PC-3 (cell line): ENCODE measurements at regions not wholly inside any gene's neighbourhood (a gene's known extent, or its start where the extent isn't known, plus 50 kb on each side); places are given as distances from the start of the nearest gene placed in this dataset.

Source experiments
- ATAC-seq: fragments of 200-7000 bp; cut with Tn5 transposase; 2 replicates; pipeline ENCODE4 v1.9.1; 2020; ENCODE audit warnings: mild to moderate bottlenecking, moderate library complexity
- BruUV-seq: library from RNA; stranded (reverse); fragments of 400-500 nt; replicated peaks from 2 replicates; lab custom pipeline; 2021; lab: Mats Ljungman, UMichigan
- CTCF ChIA-PET: fragments of 300-600 bp; sonication (Branson Sonifier 250); formaldehyde crosslinking; loops from one replicate; lab custom pipeline; 2022; ENCODE audit warnings: antibody characterized with exemption; lab: Charles Lee
- POLR2A ChIA-PET: fragments of 300-600 bp; sonication (Branson Sonifier 250); formaldehyde crosslinking; loops from one replicate; lab custom pipeline; 2022; ENCODE audit warnings: antibody characterized with exemption; ENCODE audit not compliant: unreplicated experiment; lab: Charles Lee
- DNase-seq: peaks from one replicate; pipeline ENCODE4 v3.0.0-alpha.2; 2015
- H2AFZ ChIP-seq: fragments of 300-600 bp; sonication (generic); 2 replicates; pipeline ENCODE4 v1.6.0; 2016; ENCODE audit warnings: antibody characterized with exemption, low read length
- H3F3A ChIP-seq: fragments of 300-600 bp; sonication (generic); one replicate; pipeline ENCODE4 v1.6.0; 2017; ENCODE audit warnings: antibody characterized with exemption, low read length, control low read depth, mild to moderate bottlenecking; ENCODE audit not compliant: unreplicated experiment
- H3K27ac ChIP-seq: fragments of 300-600 bp; sonication (generic); 2 replicates; pipeline ENCODE4 v1.5.1; 2016; ENCODE audit warnings: mild to moderate bottlenecking, low read length
- H3K27me3 ChIP-seq: fragments of 300-600 bp; sonication (generic); 2 replicates; pipeline ENCODE4 v1.6.1; 2016; ENCODE audit warnings: low read length, mixed read lengths
- H3K36me3 ChIP-seq: fragments of 300-600 bp; sonication (generic); 2 replicates; pipeline ENCODE4 v1.6.1; 2016; ENCODE audit warnings: low read depth, mixed run types, low read length, mixed read lengths
- H3K4me1 ChIP-seq: fragments of 300-600 bp; sonication (generic); 2 replicates; pipeline ENCODE4 v1.5.1; 2016; ENCODE audit warnings: low read length; ENCODE audit not compliant: insufficient read depth
- H3K4me2 ChIP-seq: fragments of 300-600 bp; sonication (generic); 2 replicates; pipeline ENCODE4 v1.6.0; 2016; ENCODE audit warnings: low read length
- H3K4me3 ChIP-seq: fragments of 300-600 bp; sonication (generic); 2 replicates; pipeline ENCODE4 v1.5.1; 2016; ENCODE audit warnings: mild to moderate bottlenecking, low read length, mixed read lengths
- H3K79me2 ChIP-seq: fragments of 300-600 bp; sonication (generic); 2 replicates; pipeline ENCODE4 v1.6.1; 2017; ENCODE audit warnings: low read length, mixed read lengths
- H3K9ac ChIP-seq: fragments of 300-600 bp; sonication (generic); 2 replicates; pipeline ENCODE4 v1.6.0; 2016; ENCODE audit warnings: mild to moderate bottlenecking, low read length
- H3K9me2 ChIP-seq: fragments of 300-600 bp; sonication (generic); replicated peaks from 2 replicates; pipeline ENCODE4 v1.6.1; 2016; ENCODE audit warnings: mixed run types, low read length, mixed read lengths
- H3K9me3 ChIP-seq: fragments of 300-600 bp; sonication (generic); 2 replicates; pipeline ENCODE4 v1.6.1; 2016; ENCODE audit warnings: low read length, mixed read lengths
- H4K20me1 ChIP-seq: fragments of 300-600 bp; sonication (generic); 2 replicates; pipeline ENCODE4 v1.6.1; 2016; ENCODE audit warnings: low read length, mixed read lengths
- CTCF ChIP-seq: fragments of 300-600 bp; sonication (generic); conservative IDR thresholded peaks from 2 replicates; pipeline ENCODE4 v1.5.1; 2017; ENCODE audit warnings: antibody characterized with exemption, low read depth, mild to moderate bottlenecking, low read length
- EZH2 ChIP-seq: fragments of 300-600 bp; sonication (generic); IDR thresholded peaks from one replicate; pipeline ENCODE4 v1.6.1; 2017; ENCODE audit warnings: antibody characterized with exemption, mild to moderate bottlenecking, low read length; ENCODE audit not compliant: unreplicated experiment
- EZH2phosphoT487 ChIP-seq: fragments of 300-600 bp; sonication (generic); IDR thresholded peaks from 2 replicates; pipeline ENCODE4 v1.6.1; 2018; ENCODE audit warnings: mild to moderate bottlenecking, antibody characterized with exemption, low read length, borderline replicate concordance
- intact Hi-C: fragments of 100-400 bp; cut with micrococcal nuclease; formaldehyde crosslinking; loops from 2 replicates; pipeline ENCODE4 v1.9.0; 2023

DNA sequence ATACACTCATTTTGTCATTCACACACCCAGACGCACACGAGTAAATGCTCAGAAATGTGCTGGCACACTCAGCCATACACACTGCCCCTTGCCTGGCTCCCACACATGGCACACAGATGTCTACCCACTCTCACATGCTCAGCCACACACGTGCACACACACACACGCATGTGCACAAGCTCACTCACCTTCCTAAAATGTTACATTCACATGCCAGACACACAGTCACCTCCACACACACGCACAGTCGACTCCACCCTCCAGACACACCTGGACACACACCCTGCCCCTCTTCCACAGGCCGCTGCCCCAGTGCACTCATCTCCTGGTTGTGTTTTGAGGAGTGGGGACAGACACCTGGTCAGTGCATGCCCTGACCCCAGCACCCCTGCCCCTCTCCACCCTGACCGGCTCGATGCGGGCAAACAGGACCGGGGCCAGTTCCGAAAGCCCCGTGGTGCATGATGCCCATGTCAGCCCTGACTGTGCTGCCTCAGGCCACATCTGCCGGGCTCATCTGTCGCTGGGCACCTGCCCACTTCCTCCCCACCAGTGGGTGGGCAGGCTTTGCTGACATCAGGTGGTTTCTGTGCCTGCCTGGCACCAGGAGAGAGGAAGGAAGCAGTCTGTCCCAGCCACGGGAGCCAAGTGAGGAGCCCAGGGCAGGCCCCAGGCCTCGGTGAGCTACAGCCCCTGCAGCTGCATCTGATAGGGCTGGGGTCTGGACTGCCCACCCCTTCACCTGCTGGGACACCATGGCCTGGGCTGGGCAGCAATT lies 84.9 kb upstream of the ZNF716 start:
- TF ChIP-seq CTCF (no peak), EZH2 (no peak), EZH2phosphoT487 (no peak)
- intact Hi-C loops: no loop called here
- Histone ChIP-seq H3K4me2 (no peak overlapping the region), H3K4me1 (no peaks in the 10 kb centered on the region), H3K79me2 (no peaks in the 10 kb centered on the region), H3K9ac (no peak overlapping the region), H3F3A (no peaks in the 10 kb centered on the region), H3K27ac (no peak overlapping the region), H3K9me3 (no peaks in the 10 kb centered on the region), H3K4me3 (no peak overlapping the region), H4K20me1 (no peaks in the 10 kb centered on the region), H3K9me2 (no peaks in the 10 kb centered on the region), H2AFZ (no peak overlapping the region), H3K36me3 (no peaks in the 10 kb centered on the region), H3K27me3 (no peaks in the 10 kb centered on the region)
- DNase-seq: no peak
- ATAC-seq: no peak
- POLR2A ChIA-PET: no interaction called here
- CTCF ChIA-PET: no interaction called here
- no TSS peak for BruUV-seq

- no peaks in the 10 kb centered on the region for H3K9me3 ChIP-seq
- no TSS peak for BruUV-seq
- intact Hi-C loops: no loop called here
Observed at GRCh38 chr7:57367171-57367570, 82.8 kb upstream of the ZNF716 start.

More at GRCh38 chr7:57367171-57367570, 82.8 kb upstream of the ZNF716 start:
- H3K4me3 ChIP-seq: no peak overlapping the region
- no peaks in the 10 kb centered on the region for H4K20me1 ChIP-seq
- H3K4me2 ChIP-seq: no peak overlapping the region
- ChIA-PET CTCF (no interaction called here), POLR2A (no interaction called here)
- DNase-seq (no peak), ATAC-seq (no peak)
- no peak for TF ChIP-seq EZH2
- no peak for TF ChIP-seq EZH2phosphoT487
- TF ChIP-seq CTCF: no peak
- H3K27me3 ChIP-seq: no peaks in the 10 kb centered on the region
- no peaks in the 10 kb centered on the region for H3K4me1 ChIP-seq
- H3K79me2 ChIP-seq: no peaks in the 10 kb centered on the region
- no peak overlapping the region for H3K27ac ChIP-seq
- no peaks in the 10 kb centered on the region for H3K9me2 ChIP-seq
- H3F3A ChIP-seq: no peaks in the 10 kb centered on the region
- H3K9ac ChIP-seq: no peak overlapping the region
- H3K36me3 ChIP-seq: no peaks in the 10 kb centered on the region
- no peak overlapping the region for H2AFZ ChIP-seq
